ENCODE measurements at regions not wholly inside any gene's neighbourhood (a gene's known extent, or its start where the extent isn't known, plus 50 kb on each side); places are given as distances from the start of the nearest gene placed in this dataset.

GRCh38 chr10:23614483-23614882 lies 175.6 kb downstream of the OTUD1 start:
- TF ChIP-seq USF1 (IDR thresholded peaks at IDR 0.05), result no peak
- no peak for TF ChIP-seq CREB1 (IDR thresholded peaks at IDR 0.05; ENCODE audit: low read depth)
- no peak for TF ChIP-seq TCF12 (IDR thresholded peaks at IDR 0.05; ENCODE audit: low read depth)
- no peak for TF ChIP-seq REST (IDR thresholded peaks at IDR 0.05; ENCODE audit: low read depth)

GRCh38 chr10:23630376-23630775 lies 191.5 kb downstream of the OTUD1 start:
- no peak for TF ChIP-seq TCF12 (IDR thresholded peaks at IDR 0.05; ENCODE audit: low read depth)
- TF ChIP-seq USF1 (IDR thresholded peaks at IDR 0.05), result no peak
- TF ChIP-seq EP300 (IDR thresholded peaks at IDR 0.05; ENCODE audit: borderline replicate concordance), result no peak
- TF ChIP-seq CREB1 (IDR thresholded peaks at IDR 0.05; ENCODE audit: low read depth), result no peak
- no peak for TF ChIP-seq EGR1 (IDR thresholded peaks at IDR 0.05)
- no peak for TF ChIP-seq YY1 (IDR thresholded peaks at IDR 0.05; ENCODE audit: low read depth)
- no peak for TF ChIP-seq RAD21 (IDR thresholded peaks at IDR 0.05; ENCODE audit: low read depth)
- no peak for TF ChIP-seq REST (IDR thresholded peaks at IDR 0.05; ENCODE audit: low read depth)
- TF ChIP-seq ZBTB7A (IDR thresholded peaks at IDR 0.05; ENCODE audit: low read depth), result no peak
- TF ChIP-seq CEBPB (IDR thresholded peaks at IDR 0.05), result no peak

GRCh38 chr10:23630885-23631284 lies 192.0 kb downstream of the OTUD1 start:
- no peak for TF ChIP-seq RAD21 (IDR thresholded peaks at IDR 0.05; ENCODE audit: low read depth)
- no peak for TF ChIP-seq YY1 (IDR thresholded peaks at IDR 0.05; ENCODE audit: low read depth)
- no peak for TF ChIP-seq TAF1 (IDR thresholded peaks at IDR 0.05; ENCODE audit: low read depth)
- no peak for TF ChIP-seq TCF12 (IDR thresholded peaks at IDR 0.05; ENCODE audit: low read depth)
- no peak for TF ChIP-seq EP300 (IDR thresholded peaks at IDR 0.05; ENCODE audit: borderline replicate concordance)
- no peak for TF ChIP-seq ZBTB7A (IDR thresholded peaks at IDR 0.05; ENCODE audit: low read depth)
- TF ChIP-seq FOXM1 (IDR thresholded peaks at IDR 0.05; ENCODE audit: borderline replicate concordance, low read depth), result no peak
- TF ChIP-seq CREB1 (IDR thresholded peaks at IDR 0.05; ENCODE audit: low read depth), result no peak
- TF ChIP-seq EGR1 (IDR thresholded peaks at IDR 0.05), result no peak
- TF ChIP-seq USF1 (IDR thresholded peaks at IDR 0.05), result no peak
- TF ChIP-seq TEAD4 (IDR thresholded peaks at IDR 0.05), result no peak

- TF ChIP-seq EP300 (IDR thresholded peaks at IDR 0.05; ENCODE audit: borderline replicate concordance), result no peak
- TF ChIP-seq REST (IDR thresholded peaks at IDR 0.05; ENCODE audit: low read depth), result no peak
- no peak for TF ChIP-seq TEAD4 (IDR thresholded peaks at IDR 0.05)
- TF ChIP-seq YY1 (IDR thresholded peaks at IDR 0.05; ENCODE audit: low read depth), result no peak
- TF ChIP-seq CEBPB (IDR thresholded peaks at IDR 0.05), result no peak
- no peak for TF ChIP-seq TAF1 (IDR thresholded peaks at IDR 0.05; ENCODE audit: low read depth)
- no peak for TF ChIP-seq NFIC (IDR thresholded peaks at IDR 0.05)
- TF ChIP-seq CREB1 (IDR thresholded peaks at IDR 0.05; ENCODE audit: low read depth), result no peak
- TF ChIP-seq FOXM1 (IDR thresholded peaks at IDR 0.05; ENCODE audit: borderline replicate concordance, low read depth), result no peak
- TF ChIP-seq EGR1 (IDR thresholded peaks at IDR 0.05), result no peak
- TF ChIP-seq ZBTB7A (IDR thresholded peaks at IDR 0.05; ENCODE audit: low read depth), result no peak
- TF ChIP-seq TCF12 (IDR thresholded peaks at IDR 0.05; ENCODE audit: low read depth), result no peak
- TF ChIP-seq, protein P1, sequence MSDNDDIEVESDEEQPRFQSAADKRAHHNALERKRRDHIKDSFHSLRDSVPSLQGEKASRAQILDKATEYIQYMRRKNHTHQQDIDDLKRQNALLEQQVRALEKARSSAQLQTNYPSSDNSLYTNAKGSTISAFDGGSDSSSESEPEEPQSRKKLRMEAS (IDR thresholded peaks at IDR 0.05), result no peak
- TF ChIP-seq USF1 (IDR thresholded peaks at IDR 0.05), result no peak
- TF ChIP-seq RAD21 (IDR thresholded peaks at IDR 0.05; ENCODE audit: low read depth), result no peak
These were observed 204.4 kb downstream of the OTUD1 start for GRCh38 chr10:23643111-23643780.

Measured in Ishikawa (cell line).